Ishikawa (cell line): ENCODE measurements at regions not wholly inside any gene's neighbourhood (a gene's known extent, or its start where the extent isn't known, plus 50 kb on each side); places are given as distances from the start of the nearest gene placed in this dataset.

Experiments
- CEBPB ChIP-seq: IDR thresholded peaks from 2 replicates; pipeline ENCODE4 v1.6.1; 2012
- CREB1 ChIP-seq: IDR thresholded peaks from 2 replicates; pipeline ENCODE4 v1.6.1; 2012; ENCODE audit warnings: low read depth
- EGR1 ChIP-seq: IDR thresholded peaks from 2 replicates; pipeline ENCODE4 v1.6.1; 2012
- EP300 ChIP-seq: IDR thresholded peaks from 2 replicates; pipeline ENCODE4 v1.6.1; 2012; ENCODE audit warnings: borderline replicate concordance
- FOXM1 ChIP-seq: IDR thresholded peaks from 2 replicates; pipeline ENCODE4 v1.6.1; 2012; ENCODE audit warnings: low read depth, borderline replicate concordance
- NFIC ChIP-seq: IDR thresholded peaks from 2 replicates; pipeline ENCODE4 v1.6.1; 2012
- RAD21 ChIP-seq: IDR thresholded peaks from 2 replicates; pipeline ENCODE4 v1.6.1; 2012; ENCODE audit warnings: low read depth
- TAF1 ChIP-seq: IDR thresholded peaks from 2 replicates; pipeline ENCODE4 v1.6.1; 2012; ENCODE audit warnings: low read depth, mild to moderate bottlenecking
- TCF12 ChIP-seq: IDR thresholded peaks from 2 replicates; pipeline ENCODE4 v1.6.1; 2012; ENCODE audit warnings: low read depth
- TEAD4 ChIP-seq: IDR thresholded peaks from 2 replicates; pipeline ENCODE4 v1.6.1; 2012
- YY1 ChIP-seq: IDR thresholded peaks from 2 replicates; pipeline ENCODE4 v1.6.1; 2012; ENCODE audit warnings: low read depth
- ZBTB7A ChIP-seq: IDR thresholded peaks from 2 replicates; pipeline ENCODE4 v1.6.1; 2012; ENCODE audit warnings: low read depth
- TF ChIP-seq, protein P1 (sequence below): IDR thresholded peaks from 2 replicates; pipeline ENCODE4 v1.6.1; 2012
- TF ChIP-seq, protein P2 (sequence below): IDR thresholded peaks from 2 replicates; pipeline ENCODE4 v1.6.1; 2012
- TF ChIP-seq, protein P3 (sequence below): IDR thresholded peaks from 2 replicates; pipeline ENCODE4 v1.6.1; 2012; ENCODE audit warnings: low read depth, mild to moderate bottlenecking

DNA sequence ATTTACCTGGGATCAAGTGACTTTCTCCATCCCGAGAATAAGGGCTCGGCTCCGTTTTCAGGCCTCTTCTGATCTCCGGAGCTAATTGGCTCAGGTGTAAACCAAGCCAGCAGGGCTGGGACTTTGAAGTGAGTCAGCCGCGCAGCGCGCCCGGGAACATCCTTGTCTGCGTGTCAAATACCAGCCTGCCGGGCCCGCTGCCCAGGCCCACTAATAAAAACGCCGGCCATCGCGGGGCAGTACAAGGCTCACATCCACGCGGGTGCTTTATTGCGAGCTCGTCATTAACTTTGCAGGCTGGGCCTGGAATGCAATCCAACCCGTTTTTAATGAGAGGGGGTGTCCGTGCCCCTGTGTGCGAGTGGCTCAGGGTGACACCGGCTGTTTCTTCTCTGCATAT is 416.8 kb downstream of the IRX2 start:
- TF ChIP-seq TAF1 (no peak), CEBPB (no peak), EGR1 (no peak)

DNA sequence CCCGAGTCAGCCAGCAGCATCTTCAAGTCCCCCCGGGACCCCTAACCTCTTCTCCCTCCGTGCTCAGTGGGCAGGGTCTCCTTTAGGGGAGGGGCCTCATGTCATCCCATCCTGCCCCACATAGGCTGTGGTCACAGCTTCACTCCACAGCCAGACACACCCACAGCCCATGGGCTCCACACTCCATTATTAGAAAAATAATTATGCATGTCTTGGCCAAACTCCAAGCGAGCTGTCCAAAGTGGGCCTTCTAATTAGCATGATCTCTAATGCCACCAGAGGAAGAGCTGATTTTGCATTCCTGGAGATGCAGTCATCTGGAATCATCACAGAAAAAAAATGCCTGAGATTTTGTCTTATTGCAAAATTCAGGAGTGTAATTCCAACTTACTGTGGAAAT is 418.2 kb downstream of the IRX2 start:
- TF ChIP-seq EGR1 (no peak), TEAD4 (no peak)

DNA sequence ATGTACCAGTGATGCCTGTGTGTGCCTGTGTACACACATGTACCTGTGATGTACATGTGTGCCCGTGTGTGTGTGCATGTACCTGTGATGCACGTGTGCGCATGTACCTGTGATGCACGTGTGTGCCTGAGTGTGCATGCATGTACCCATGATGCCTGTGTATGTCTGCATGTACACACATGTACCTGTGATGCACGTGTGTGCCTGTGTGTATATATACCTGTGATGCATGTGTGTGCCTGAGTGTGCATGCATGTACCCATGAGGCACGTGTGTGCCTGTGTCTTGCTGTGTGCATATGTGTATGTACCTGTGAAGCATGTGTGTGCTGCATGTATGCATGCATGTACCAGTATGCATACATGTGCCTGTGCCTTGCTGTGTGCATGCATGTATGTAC is 419.0 kb downstream of the IRX2 start:
- no peak for TF ChIP-seq FOXM1
- TF ChIP-seq NFIC, result no peak
- no peak for TF ChIP-seq TEAD4
- TF ChIP-seq TAF1, result no peak
- no peak for TF ChIP-seq YY1
- TF ChIP-seq EGR1, result no peak
- TF ChIP-seq, protein P1, sequence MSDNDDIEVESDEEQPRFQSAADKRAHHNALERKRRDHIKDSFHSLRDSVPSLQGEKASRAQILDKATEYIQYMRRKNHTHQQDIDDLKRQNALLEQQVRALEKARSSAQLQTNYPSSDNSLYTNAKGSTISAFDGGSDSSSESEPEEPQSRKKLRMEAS, result no peak
- TF ChIP-seq CREB1, result no peak
- no peak for TF ChIP-seq EP300
- TF ChIP-seq ZBTB7A, result no peak

DNA sequence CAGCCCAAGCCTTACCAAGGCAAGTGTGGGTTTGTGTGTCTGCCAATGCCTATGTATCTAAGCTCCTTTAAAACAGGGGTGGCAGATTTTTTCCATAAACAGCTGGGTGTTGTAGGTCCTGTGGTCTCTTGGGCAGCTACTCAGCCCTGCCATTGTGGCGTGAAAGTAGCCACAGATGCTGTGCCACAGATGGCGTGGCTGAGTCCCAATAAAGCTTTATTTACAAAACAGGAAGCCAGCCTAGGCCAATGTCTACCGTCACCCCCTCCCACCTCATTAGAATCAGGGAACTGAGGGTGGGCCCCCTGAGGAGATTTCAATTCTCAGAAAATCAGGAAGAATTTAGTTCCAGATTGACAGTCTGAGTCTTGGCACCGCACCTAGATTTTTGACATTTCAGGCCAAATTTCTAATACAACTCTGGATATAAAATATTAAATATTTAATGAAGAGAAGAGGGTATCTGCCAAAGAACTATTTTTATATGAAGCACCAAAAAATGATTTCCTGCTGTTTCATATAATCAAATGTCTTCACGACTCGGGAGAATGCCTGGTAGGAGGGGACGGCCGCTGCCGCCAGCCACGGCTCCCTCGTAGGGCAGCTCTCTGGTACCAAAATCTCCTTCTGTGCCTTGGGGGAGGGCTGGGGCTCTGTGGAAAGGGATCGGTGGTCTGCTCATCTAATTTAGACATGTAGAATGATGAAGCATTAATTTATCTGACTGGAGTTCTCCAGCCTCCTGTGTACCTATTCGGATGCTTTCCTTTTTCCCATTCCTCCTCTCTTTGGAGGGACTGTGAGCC is 420.9 kb downstream of the IRX2 start:
- TF ChIP-seq TAF1 (no peak), YY1 (no peak), EP300 (no peak), ZBTB7A (no peak), FOXM1 (no peak), CEBPB (no peak), TEAD4 (no peak), EGR1 (no peak), NFIC (no peak), RAD21 (no peak), TCF12 (no peak), CREB1 (no peak)
- TF ChIP-seq, protein P1, result no peak
- TF ChIP-seq, protein P2, sequence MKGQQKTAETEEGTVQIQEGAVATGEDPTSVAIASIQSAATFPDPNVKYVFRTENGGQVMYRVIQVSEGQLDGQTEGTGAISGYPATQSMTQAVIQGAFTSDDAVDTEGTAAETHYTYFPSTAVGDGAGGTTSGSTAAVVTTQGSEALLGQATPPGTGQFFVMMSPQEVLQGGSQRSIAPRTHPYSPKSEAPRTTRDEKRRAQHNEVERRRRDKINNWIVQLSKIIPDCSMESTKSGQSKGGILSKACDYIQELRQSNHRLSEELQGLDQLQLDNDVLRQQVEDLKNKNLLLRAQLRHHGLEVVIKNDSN, result no peak
- TF ChIP-seq, protein P3, sequence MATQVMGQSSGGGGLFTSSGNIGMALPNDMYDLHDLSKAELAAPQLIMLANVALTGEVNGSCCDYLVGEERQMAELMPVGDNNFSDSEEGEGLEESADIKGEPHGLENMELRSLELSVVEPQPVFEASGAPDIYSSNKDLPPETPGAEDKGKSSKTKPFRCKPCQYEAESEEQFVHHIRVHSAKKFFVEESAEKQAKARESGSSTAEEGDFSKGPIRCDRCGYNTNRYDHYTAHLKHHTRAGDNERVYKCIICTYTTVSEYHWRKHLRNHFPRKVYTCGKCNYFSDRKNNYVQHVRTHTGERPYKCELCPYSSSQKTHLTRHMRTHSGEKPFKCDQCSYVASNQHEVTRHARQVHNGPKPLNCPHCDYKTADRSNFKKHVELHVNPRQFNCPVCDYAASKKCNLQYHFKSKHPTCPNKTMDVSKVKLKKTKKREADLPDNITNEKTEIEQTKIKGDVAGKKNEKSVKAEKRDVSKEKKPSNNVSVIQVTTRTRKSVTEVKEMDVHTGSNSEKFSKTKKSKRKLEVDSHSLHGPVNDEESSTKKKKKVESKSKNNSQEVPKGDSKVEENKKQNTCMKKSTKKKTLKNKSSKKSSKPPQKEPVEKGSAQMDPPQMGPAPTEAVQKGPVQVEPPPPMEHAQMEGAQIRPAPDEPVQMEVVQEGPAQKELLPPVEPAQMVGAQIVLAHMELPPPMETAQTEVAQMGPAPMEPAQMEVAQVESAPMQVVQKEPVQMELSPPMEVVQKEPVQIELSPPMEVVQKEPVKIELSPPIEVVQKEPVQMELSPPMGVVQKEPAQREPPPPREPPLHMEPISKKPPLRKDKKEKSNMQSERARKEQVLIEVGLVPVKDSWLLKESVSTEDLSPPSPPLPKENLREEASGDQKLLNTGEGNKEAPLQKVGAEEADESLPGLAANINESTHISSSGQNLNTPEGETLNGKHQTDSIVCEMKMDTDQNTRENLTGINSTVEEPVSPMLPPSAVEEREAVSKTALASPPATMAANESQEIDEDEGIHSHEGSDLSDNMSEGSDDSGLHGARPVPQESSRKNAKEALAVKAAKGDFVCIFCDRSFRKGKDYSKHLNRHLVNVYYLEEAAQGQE, result no peak

DNA sequence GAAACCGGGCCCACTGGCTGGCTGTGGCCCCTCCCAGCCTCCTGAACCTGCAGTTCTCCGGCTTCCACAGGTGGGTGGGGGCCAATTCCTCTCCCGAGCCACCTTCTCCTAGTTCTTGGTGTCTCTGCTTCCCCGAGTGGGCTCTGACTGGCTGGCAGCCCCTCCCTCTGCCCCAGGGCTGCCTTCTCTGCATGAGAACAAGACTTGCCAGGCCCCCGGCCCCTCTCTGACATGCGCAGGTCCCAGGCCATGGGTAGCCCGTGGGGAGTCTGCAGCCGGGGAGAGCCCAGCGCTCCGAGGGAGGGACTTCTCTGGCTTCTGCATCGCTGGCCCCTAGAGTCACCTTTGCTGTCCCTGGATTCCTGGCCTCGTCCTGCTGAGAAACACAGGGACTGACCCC is 421.7 kb downstream of the IRX2 start:
- TF ChIP-seq CEBPB, result no peak
- no peak for TF ChIP-seq ZBTB7A
- no peak for TF ChIP-seq TCF12
- no peak for TF ChIP-seq YY1
- TF ChIP-seq, protein P2, result no peak
- no peak for TF ChIP-seq FOXM1

DNA sequence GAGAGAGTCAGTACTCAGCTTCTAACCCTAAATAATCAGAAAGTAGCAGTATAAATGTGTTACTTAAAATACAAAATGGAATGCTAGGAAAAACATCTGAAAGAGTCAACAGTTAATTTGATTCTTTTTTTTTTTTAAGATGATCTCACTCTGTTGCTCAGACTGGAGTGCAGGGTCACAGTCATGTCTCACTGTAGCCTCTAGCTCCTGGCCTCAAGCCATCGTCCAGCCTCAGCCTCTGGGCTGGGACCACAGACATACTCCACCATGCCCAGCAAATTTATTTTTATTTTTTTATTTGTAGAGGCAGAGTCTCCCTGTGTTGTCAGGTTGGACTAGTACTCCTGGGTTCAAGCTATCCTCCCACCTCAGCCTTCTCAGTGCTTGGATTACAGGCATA is 424.9 kb downstream of the IRX2 start:
- TF ChIP-seq NFIC (no peak), EGR1 (no peak), FOXM1 (no peak), YY1 (no peak)

DNA sequence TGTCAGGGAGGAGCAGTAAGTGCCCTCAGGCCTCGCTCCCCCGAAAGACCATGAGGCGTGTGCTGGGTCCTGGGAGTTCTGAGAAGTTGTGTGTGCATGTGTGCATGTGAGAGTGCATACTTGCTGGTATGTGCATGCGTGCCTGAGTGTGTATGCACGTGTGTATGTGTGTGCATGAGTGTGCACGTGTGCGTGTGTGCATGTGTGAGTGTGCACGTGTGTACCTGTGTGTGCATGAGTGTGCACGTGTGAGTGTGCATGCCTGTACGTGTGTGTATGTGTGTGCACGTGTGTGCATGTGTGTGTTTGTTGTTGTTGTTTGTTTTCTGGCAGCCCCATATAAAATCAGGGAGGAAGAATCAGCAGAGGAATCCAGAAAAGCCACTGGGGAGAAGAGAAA is 426.7 kb downstream of the IRX2 start:
- TF ChIP-seq EGR1 (no peak), CEBPB (no peak), CREB1 (no peak), RAD21 (no peak), FOXM1 (no peak), YY1 (no peak)
- TF ChIP-seq, protein P2, result no peak
- TF ChIP-seq, protein P1, result no peak

DNA sequence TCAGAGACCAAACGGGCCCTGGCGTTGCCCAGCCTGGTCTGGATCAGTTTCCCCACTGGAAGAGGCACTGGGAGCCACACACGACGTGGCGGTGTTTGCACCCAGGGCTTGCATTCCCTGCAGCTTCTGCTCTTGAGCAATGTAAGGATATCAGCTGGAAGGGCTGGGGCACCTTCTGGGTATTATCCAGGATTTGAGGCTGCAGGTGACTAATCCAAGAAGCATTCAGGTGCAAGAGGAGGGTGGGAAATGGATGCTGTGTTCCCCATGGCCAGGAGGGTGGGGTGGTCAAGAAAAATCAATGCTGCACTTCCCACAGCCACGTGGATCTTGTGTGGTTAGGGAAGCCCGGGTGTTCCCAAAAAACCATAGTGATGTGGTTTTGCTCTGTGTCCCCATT is 430.9 kb downstream of the IRX2 start:
- no peak for TF ChIP-seq CEBPB
- TF ChIP-seq TCF12, result no peak
